ENCODE measurements at regions not wholly inside any gene's neighbourhood (a gene's known extent, or its start where the extent isn't known, plus 50 kb on each side); places are given as distances from the start of the nearest gene placed in this dataset.

DNA sequence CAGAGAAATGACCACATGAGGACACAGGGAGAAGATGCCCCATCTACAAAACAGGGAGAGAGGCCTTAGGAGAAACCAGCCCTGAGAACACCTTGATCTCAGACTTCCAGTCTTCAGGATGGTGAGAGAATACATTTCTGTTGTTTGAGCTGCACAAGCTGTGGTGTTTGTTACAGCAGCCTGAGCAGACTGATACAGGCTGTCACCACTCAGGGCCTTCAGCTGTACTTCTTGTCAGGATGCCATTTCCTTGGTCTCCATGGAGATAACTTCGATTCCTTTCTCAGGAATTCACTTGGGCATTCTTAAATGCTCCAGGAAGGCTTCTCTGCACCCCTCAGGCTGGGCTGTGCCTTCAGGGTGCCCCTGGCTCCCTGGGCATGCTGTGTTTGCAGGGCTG, 85.7 kb upstream of the IGFBP3 start:
- peaks cover 0 to 9% (median 0%) of the 10 kb centered on the region in 11 experiments; a peak in 1 of 22 replicates for H3K9me3 ChIP-seq (replicated peaks in 1 of 11)
- no peaks in the 10 kb centered on the region for H4K20me1 ChIP-seq
- no peak overlapping the region for H3K4me2 ChIP-seq
- no peak overlapping the region for H3K27ac ChIP-seq
- no peak overlapping the region for H3K9ac ChIP-seq
- no peaks in the 10 kb centered on the region for H3K27me3 ChIP-seq
- H3K4me3 ChIP-seq = no peak overlapping the region
- peaks cover 12 to 17% (median 13%) of the 10 kb centered on the region in 10 experiments; a peak in 19 of 20 replicates for H3K4me1 ChIP-seq
- no peaks in the 10 kb centered on the region for H3K36me3 ChIP-seq
- TF ChIP-seq Cebpa-rat (IDR thresholded peaks at IDR 0.05) = no peak

DNA sequence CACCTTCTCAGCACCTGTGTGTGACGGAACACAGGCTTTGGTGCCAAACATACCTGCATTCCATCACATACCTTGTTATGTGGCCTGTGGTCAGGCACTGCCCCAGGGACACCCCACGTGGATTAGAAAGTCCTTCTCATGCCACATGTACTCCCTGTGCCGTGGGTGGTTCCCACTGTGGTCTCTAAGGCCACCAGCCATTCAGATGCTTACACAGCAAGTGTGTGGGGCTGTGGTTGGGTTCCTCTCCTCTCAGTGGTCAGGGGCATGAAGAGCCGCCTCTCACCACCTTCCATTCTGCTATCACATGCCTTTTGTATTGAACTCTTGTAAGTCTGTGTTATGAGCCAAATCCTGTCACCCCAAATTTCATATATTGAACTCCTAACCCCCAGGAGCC, 85.1 kb upstream of the IGFBP3 start:
- no peak for TF ChIP-seq Cebpa-rat (IDR thresholded peaks at IDR 0.05)
- Histone ChIP-seq H3K9ac (no peak overlapping the region), H3K4me2 (no peak overlapping the region)

GRCh38 chr7:46004965-46005364, 83.9 kb upstream of the IGFBP3 start:
- peaks cover 12 to 17% (median 13%) of the 10 kb centered on the region in 10 experiments; a peak in 19 of 20 replicates for H3K4me1 ChIP-seq
- H3K4me3 ChIP-seq = no peak overlapping the region
- H3K27me3 ChIP-seq = no peaks in the 10 kb centered on the region
- TF ChIP-seq Cebpa-rat (IDR thresholded peaks at IDR 0.05) = no peak
- H3K27ac ChIP-seq = no peak overlapping the region
- H3K9ac ChIP-seq = no peak overlapping the region
- no peaks in the 10 kb centered on the region for H3K36me3 ChIP-seq
- no peaks in the 10 kb centered on the region for H4K20me1 ChIP-seq
- H3K4me2 ChIP-seq = peak overlapping the region; percentile 31 to 85 (median 60); a peak in 20 of 22 replicates
- peaks cover 0 to 9% (median 0%) of the 10 kb centered on the region in 11 experiments; a peak in 1 of 22 replicates for H3K9me3 ChIP-seq (replicated peaks in 1 of 11)

More for the DNA sequence above, 85.1 kb upstream of the IGFBP3 start:
- no peak overlapping the region for H3K27ac ChIP-seq
- peaks cover 12 to 17% (median 13%) of the 10 kb centered on the region in 10 experiments; a peak in 19 of 20 replicates for H3K4me1 ChIP-seq
- no peaks in the 10 kb centered on the region for H4K20me1 ChIP-seq
- no peaks in the 10 kb centered on the region for H3K27me3 ChIP-seq
- no peaks in the 10 kb centered on the region for H3K36me3 ChIP-seq
- H3K9me3 ChIP-seq (replicated peaks in 1 of 11) = peaks cover 0 to 9% (median 0%) of the 10 kb centered on the region in 11 experiments; a peak in 1 of 22 replicates
- H3K4me3 ChIP-seq = no peak overlapping the region

DNA sequence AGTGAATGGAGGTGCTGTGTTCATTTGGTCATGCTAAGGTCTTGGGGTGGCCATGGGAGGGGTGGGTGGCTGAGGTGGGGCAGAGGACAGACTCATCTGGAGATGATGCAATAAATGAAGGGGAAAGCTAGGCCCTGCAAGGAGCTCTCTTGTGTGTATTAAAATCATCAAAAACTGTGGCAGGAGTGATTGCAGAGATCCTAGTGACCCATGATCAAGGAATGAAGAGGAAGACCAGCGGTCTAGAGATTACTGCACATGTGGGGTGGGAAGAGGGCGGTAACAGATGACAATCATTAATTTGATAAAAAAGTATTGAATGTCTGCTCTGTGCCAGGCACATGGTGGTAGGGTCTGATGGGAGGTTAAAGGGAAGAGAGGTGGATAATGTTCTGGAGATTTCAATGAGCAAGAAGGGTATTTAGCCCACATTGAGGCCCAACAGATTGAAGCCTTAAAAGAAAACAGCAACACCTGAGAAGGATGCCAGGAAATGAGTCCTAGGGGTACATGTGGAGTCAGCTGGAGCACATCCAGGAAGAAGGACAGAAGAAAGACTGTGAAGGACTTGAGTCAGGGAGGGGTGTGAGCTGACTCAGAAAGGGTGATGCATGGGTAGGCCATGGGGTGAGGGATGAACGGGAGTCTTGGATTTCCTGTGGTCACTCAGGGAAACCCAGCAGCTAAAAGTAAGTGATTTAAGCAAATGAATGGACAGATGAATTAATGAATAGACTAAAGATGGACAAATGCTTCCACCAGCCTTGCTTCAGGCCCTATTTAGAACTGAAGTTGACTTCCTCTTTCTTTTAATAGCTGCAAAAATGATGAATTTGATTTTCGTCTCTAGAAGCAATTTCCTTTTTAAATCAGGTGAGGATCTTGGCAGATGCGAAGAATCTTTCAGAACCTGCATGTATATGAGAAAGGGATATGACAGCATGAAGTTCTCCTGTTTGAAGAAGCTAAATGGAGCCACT, 83.1 kb upstream of the IGFBP3 start:
- Histone ChIP-seq H3K4me2 (peak overlapping the region; percentile 31 to 85 (median 60)), H3K9ac (no peak overlapping the region), H3K27ac (peak overlapping the region in 1 of 11 experiments; percentile 23; a peak in 2 of 22 replicates), H3K36me3 (no peaks in the 10 kb centered on the region), H3K27me3 (no peaks in the 10 kb centered on the region), H4K20me1 (no peaks in the 10 kb centered on the region), H3K4me3 (no peak overlapping the region), H3K9me3 (replicated peaks in 1 of 11) (peaks cover 0 to 9% (median 0%) of the 10 kb centered on the region in 11 experiments; a peak in 1 of 22 replicates), H3K4me1 (peaks cover 12 to 17% (median 13%) of the 10 kb centered on the region in 10 experiments; a peak in 19 of 20 replicates)
- TF ChIP-seq Cebpa-rat (IDR thresholded peaks at IDR 0.05) = no peak

GRCh38 chr7:46003161-46003560, 82.1 kb upstream of the IGFBP3 start:
- Histone ChIP-seq H3K4me2 (no peak overlapping the region), H3K4me1 (peaks cover 12 to 17% (median 13%) of the 10 kb centered on the region in 10 experiments; a peak in 19 of 20 replicates), H3K4me3 (no peak overlapping the region)

GRCh38 chr7:46000513-46000912, 79.4 kb upstream of the IGFBP3 start:
- no peak overlapping the region for H3K27ac ChIP-seq
- peaks cover 23 to 35% (median 26%) of the 10 kb centered on the region in 11 experiments for H3K9me3 ChIP-seq (replicated peaks in 1 of 11)
- no peaks in the 10 kb centered on the region for H4K20me1 ChIP-seq
- H3K27me3 ChIP-seq = no peaks in the 10 kb centered on the region
- H3K36me3 ChIP-seq = no peaks in the 10 kb centered on the region
- no peak overlapping the region for H3K9ac ChIP-seq
- peaks cover 12 to 17% (median 13%) of the 10 kb centered on the region in 10 experiments; a peak in 19 of 20 replicates for H3K4me1 ChIP-seq
- H3K4me3 ChIP-seq = no peak overlapping the region
- no peak overlapping the region for H3K4me2 ChIP-seq
- TF ChIP-seq Cebpa-rat (IDR thresholded peaks at IDR 0.05) = no peak

More at GRCh38 chr7:46003161-46003560, 82.1 kb upstream of the IGFBP3 start:
- Histone ChIP-seq H3K9me3 (replicated peaks in 1 of 11) (peaks cover 0 to 9% (median under 1%) of the 10 kb centered on the region in 11 experiments; a peak in 5 of 22 replicates), H3K9ac (no peak overlapping the region), H3K36me3 (no peaks in the 10 kb centered on the region), H3K27me3 (no peaks in the 10 kb centered on the region), H3K27ac (no peak overlapping the region), H4K20me1 (no peaks in the 10 kb centered on the region)
- TF ChIP-seq Cebpa-rat (IDR thresholded peaks at IDR 0.05) = no peak

GRCh38 chr7:45999541-45999940, 78.5 kb upstream of the IGFBP3 start:
- TF ChIP-seq Cebpa-rat (IDR thresholded peaks at IDR 0.05) = no peak
- no peak overlapping the region for H3K9ac ChIP-seq
- H3K9me3 ChIP-seq (replicated peaks in 1 of 11) = peaks cover 31 to 45% (median 35%) of the 10 kb centered on the region in 11 experiments
- no peaks in the 10 kb centered on the region for H3K27me3 ChIP-seq
- no peaks in the 10 kb centered on the region for H3K36me3 ChIP-seq
- H3K4me1 ChIP-seq = peaks cover 6 to 12% (median 7%) of the 10 kb centered on the region in 10 experiments; a peak in 19 of 20 replicates
- H4K20me1 ChIP-seq = no peaks in the 10 kb centered on the region
- H3K4me3 ChIP-seq = no peak overlapping the region
- no peak overlapping the region for H3K27ac ChIP-seq
- no peak overlapping the region for H3K4me2 ChIP-seq

- TF ChIP-seq Cebpa-rat (IDR thresholded peaks at IDR 0.05) = no peak
These were observed 77.4 kb upstream of the IGFBP3 start for GRCh38 chr7:45998506-45998905.

GRCh38 chr7:45993621-45994020, 72.5 kb upstream of the IGFBP3 start:
- Histone ChIP-seq H3K36me3 (no peaks in the 10 kb centered on the region), H4K20me1 (no peaks in the 10 kb centered on the region)
- TF ChIP-seq Cebpa-rat (IDR thresholded peaks at IDR 0.05) = no peak

More at GRCh38 chr7:45998506-45998905, 77.4 kb upstream of the IGFBP3 start:
- Histone ChIP-seq H3K9ac (no peak overlapping the region), H3K27ac (no peak overlapping the region), H3K4me1 (peaks cover 0 to 1% (median 0%) of the 10 kb centered on the region in 10 experiments; a peak in 2 of 20 replicates), H3K4me2 (no peak overlapping the region), H3K4me3 (no peak overlapping the region), H3K9me3 (replicated peaks in 1 of 11) (peaks cover 31 to 45% (median 35%) of the 10 kb centered on the region in 11 experiments), H4K20me1 (no peaks in the 10 kb centered on the region), H3K36me3 (no peaks in the 10 kb centered on the region), H3K27me3 (no peaks in the 10 kb centered on the region)

More at GRCh38 chr7:45993621-45994020, 72.5 kb upstream of the IGFBP3 start:
- H3K4me1 ChIP-seq = no peaks in the 10 kb centered on the region
- no peaks in the 10 kb centered on the region for H3K27me3 ChIP-seq
- peaks cover 31 to 36% (median 35%) of the 10 kb centered on the region in 11 experiments for H3K9me3 ChIP-seq (replicated peaks in 1 of 11)
- no peak overlapping the region for H3K9ac ChIP-seq
- H3K4me2 ChIP-seq = no peak overlapping the region
- no peak overlapping the region for H3K27ac ChIP-seq
- H3K4me3 ChIP-seq = no peak overlapping the region
